NT2/D1 (cell line): ENCODE measurements at regions not wholly inside any gene's neighbourhood (a gene's known extent, or its start where the extent isn't known, plus 50 kb on each side); places are given as distances from the start of the nearest gene placed in this dataset.

Experiments used
- DNase-seq: peaks from one replicate; pipeline ENCODE4 v3.0.0-alpha.2; 2011; ENCODE audit warnings: low read depth, low spot score
- H3K27me3 ChIP-seq: 2 replicates; pipeline ENCODE4 v1.6.0; 2011; ENCODE audit warnings: mild to moderate bottlenecking; ENCODE audit not compliant: insufficient read length, insufficient read depth
- H3K36me3 ChIP-seq: 2 replicates; pipeline ENCODE4 v1.6.1; 2011; ENCODE audit warnings: mild to moderate bottlenecking, low read length, mixed read lengths; ENCODE audit not compliant: insufficient read depth, insufficient read length
- H3K4me1 ChIP-seq: 2 replicates; pipeline ENCODE4 v1.5.1; 2011; ENCODE audit not compliant: insufficient read depth, insufficient read length
- H3K4me3 ChIP-seq: 2 replicates; pipeline ENCODE4 v1.5.1; 2011; ENCODE audit warnings: low read depth; ENCODE audit not compliant: insufficient read length
- H3K9ac ChIP-seq: 2 replicates; pipeline ENCODE4 v1.6.0; 2011; ENCODE audit warnings: low read depth; ENCODE audit not compliant: insufficient read length
- H3K9me3 ChIP-seq: 2 replicates; pipeline ENCODE4 v1.5.1; 2011; ENCODE audit warnings: mild to moderate bottlenecking, low read length; ENCODE audit not compliant: insufficient read depth
- SUZ12 ChIP-seq: IDR thresholded peaks from 2 replicates; pipeline ENCODE4 v1.6.1; 2011; ENCODE audit not compliant: insufficient read length, insufficient read depth; ENCODE audit errors: extremely low read depth
- YY1 ChIP-seq: IDR thresholded peaks from 2 replicates; pipeline ENCODE4 v1.6.1; 2011; ENCODE audit not compliant: insufficient read length, insufficient read depth
- ZNF274 ChIP-seq: IDR thresholded peaks from 2 replicates; pipeline ENCODE4 v1.6.1; 2011; ENCODE audit warnings: mild to moderate bottlenecking, low read depth, low read length

DNA sequence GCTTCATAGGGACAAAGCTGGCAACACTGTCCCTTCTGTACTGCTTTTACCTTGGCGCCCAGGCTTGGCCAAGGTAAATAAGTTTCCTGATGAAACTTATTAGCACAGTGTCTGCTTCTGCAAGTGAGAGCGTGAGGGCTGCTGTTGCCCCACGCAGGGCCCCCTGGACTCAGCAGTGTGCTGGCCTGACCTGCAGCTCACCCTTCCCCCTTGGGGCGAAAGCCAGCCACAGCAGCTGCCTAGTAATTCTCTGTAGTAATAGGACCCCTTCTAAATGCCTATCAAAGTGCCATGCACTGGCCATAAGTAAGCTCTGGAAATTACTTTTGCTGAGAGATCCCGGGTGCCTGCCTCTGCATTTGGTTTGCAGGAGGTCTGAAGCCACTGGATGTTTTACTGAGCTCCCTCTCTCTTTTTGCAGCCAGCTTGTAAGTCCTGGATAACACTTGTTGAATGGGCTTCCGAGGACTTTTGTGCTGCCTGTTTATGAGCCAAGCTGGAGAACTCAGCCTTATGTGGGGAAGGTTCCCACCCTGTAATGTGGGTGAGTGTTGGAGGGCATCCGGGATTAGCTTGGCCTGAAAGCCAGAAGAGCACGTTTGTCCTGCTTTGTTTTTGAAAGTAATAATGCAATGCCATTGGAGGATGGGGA is 293.9 kb downstream of the C7orf25 start:
- H3K9me3 ChIP-seq: no peaks in the 10 kb centered on the region
- TF ChIP-seq ZNF274 (no peak), SUZ12 (no peak), YY1 (no peak)

DNA sequence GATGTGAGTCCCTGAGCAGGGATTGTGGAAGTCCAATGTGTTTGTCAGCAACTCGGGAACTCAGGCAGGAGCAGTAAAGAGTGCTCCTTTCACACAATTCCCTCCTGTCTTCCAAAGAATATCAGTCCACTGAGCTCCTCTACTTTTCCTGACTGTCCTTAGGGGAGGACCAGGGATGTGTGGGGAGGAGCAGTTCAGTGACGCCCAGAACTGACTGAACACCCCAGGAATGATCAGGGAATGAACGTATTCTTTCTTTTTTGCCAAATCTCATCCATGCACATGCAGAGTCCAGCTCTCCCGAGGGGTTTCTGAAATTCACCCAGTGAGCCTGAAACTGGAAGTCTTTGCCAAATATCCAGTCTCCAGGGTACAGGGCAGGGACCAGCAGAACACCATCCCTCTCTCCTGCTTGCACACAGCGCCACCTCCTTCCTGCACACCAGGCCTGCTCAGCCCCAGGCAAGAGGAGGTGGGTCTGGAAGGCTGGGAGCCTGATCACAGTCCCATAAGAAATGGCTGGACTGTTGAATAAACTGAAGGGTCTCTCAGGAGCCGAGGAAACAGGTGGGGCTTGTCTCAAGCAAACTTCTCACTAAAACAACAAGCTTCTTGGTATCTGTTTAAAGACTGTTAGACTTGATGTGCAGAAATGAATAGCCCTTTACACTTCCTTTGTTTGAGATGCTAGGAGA is 294.7 kb downstream of the C7orf25 start:
- Histone ChIP-seq H3K4me1 (peaks cover 4% of the 10 kb centered on the region), H3K4me3 (no peak overlapping the region), H3K9ac (no peak overlapping the region), H3K36me3 (no peaks in the 10 kb centered on the region), H3K9me3 (no peaks in the 10 kb centered on the region), H3K27me3 (no peaks in the 10 kb centered on the region)
- no peak for DNase-seq
- no peak for TF ChIP-seq SUZ12
- no peak for TF ChIP-seq ZNF274
- no peak for TF ChIP-seq YY1

More for the DNA sequence above, 293.9 kb downstream of the C7orf25 start:
- Histone ChIP-seq H3K36me3 (no peaks in the 10 kb centered on the region), H3K4me3 (no peak overlapping the region), H3K27me3 (no peaks in the 10 kb centered on the region), H3K9ac (no peak overlapping the region), H3K4me1 (peaks cover 4% of the 10 kb centered on the region)
- peak; percentile 18 for DNase-seq

DNA sequence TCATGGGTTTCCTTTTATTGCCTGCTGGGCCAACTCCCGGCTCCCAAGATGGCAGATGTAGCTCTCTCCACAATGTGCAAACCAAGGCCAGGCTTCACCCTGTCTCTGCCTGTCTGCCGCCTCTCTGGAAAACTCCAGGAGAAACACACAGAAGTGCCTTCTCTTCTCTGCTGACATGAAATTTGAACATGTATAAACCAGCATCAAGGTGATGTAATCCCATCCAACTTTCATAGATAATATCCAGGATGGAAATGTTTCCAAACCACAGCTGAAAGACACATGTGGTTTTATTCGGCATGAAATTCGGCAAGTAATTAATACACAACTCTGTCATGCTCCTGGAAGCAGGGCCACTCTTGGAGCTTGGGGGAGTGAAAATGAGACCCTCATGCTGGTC is 297.2 kb downstream of the C7orf25 start:
- no peak overlapping the region for H3K9ac ChIP-seq
- TF ChIP-seq ZNF274 (no peak), YY1 (no peak), SUZ12 (no peak)
- peaks cover 4% of the 10 kb centered on the region for H3K4me1 ChIP-seq
- H3K36me3 ChIP-seq: no peaks in the 10 kb centered on the region
- no peak overlapping the region for H3K4me3 ChIP-seq
- no peak for DNase-seq
- H3K9me3 ChIP-seq: no peaks in the 10 kb centered on the region
- H3K27me3 ChIP-seq: no peaks in the 10 kb centered on the region

DNA sequence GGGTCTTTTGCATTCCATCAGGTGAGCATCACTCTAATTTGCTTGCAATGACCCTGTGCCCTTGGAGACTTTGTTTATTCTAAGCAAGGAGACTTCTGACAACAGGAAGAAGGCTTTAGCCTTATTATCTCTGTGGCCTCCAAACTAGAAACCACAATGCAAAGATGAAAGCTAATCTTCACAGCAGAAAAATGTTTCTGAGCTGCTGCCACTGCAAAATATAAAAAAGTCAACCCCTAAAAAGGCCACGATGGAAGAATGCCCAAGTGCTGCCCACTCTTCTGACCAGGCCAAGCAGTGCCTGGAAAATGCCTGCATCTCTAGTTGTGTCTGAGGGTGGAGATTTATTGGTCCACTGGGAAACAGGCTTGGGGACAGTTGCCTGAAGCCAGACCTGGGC is 299.9 kb downstream of the C7orf25 start:
- H3K9me3 ChIP-seq: no peaks in the 10 kb centered on the region
- DNase-seq: no peak
- no peak for TF ChIP-seq YY1
- no peak for TF ChIP-seq SUZ12
- TF ChIP-seq ZNF274: no peak
- H3K27me3 ChIP-seq: no peaks in the 10 kb centered on the region
- H3K36me3 ChIP-seq: no peaks in the 10 kb centered on the region
- H3K4me3 ChIP-seq: no peak overlapping the region
- H3K9ac ChIP-seq: no peak overlapping the region
- H3K4me1 ChIP-seq: no peaks in the 10 kb centered on the region

DNA sequence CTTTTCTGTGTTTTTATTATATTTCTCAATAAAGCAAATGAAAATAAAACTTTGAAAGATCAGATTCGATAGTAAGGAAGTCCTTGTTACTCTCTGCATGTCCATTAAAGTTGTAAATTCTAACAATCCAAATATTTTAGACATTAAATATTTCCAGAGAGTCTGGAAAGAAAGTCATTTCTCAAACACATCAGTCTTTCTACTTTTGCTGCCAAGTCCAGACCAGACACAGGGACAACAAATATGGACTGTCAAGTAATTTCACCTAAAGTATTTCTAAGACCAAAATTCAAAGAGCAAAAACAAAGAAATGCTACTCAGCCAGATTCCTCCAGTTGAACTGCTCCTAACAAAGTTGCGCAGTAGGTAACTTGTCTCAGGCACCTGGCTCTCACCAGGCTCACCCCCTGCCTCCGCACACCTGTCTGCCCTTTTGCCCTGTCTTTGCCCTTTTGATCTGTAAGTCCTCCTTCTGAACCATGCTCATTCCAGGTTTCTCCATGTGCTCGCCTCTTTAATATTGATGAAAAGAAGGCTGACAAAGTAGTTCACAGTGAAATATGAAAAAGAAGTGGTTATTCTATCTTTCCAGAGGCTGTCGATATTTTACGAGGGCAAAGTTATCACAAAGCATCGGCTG is 300.5 kb downstream of the C7orf25 start:
- Histone ChIP-seq H3K9ac (no peak overlapping the region), H3K36me3 (no peaks in the 10 kb centered on the region), H3K4me3 (no peak overlapping the region), H3K4me1 (no peaks in the 10 kb centered on the region), H3K27me3 (no peaks in the 10 kb centered on the region), H3K9me3 (no peaks in the 10 kb centered on the region)
- no peak for DNase-seq
- no peak for TF ChIP-seq ZNF274
- TF ChIP-seq SUZ12: no peak
- no peak for TF ChIP-seq YY1

DNA sequence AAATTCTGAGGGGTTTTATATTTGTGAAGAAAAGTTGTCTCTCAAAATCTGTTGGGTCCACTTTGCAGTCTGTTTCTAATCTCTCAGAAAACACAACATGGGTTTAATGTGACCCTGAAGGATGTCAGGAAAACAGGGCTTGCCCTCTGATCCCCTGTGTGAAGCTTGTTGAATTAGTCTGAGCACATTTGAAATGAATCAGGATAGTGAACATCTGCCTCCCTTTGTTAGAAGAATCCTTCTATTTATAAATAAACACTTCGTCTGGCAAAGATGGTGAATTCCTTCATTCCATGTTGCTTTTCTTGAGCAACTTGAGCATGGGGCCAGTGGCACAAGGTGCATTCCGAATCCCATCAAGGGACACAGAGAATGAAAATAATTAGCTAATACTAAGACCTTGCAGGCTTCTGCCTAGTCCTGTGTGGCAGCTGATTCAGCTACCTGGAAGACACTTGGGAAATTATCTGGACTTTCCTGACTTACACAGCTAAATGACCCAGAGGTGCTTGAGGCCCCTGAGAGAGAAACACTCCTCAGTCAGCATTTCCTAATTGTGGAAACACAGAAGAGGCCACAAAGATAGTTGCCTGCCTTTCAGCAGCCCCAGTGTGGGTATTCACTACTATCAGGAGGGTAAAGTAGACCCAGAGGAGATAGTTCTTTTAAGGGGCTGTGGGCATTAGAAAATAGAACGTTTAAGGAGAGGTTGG is 305.5 kb downstream of the C7orf25 start:
- Histone ChIP-seq H3K9me3 (no peaks in the 10 kb centered on the region), H3K9ac (no peak overlapping the region), H3K4me1 (peaks cover 2% of the 10 kb centered on the region), H3K36me3 (no peaks in the 10 kb centered on the region), H3K27me3 (no peaks in the 10 kb centered on the region), H3K4me3 (no peak overlapping the region)
- TF ChIP-seq YY1 (no peak), ZNF274 (no peak), SUZ12 (no peak)
- DNase-seq: no peak
